H9 (cell line): ENCODE measurements at regions not wholly inside any gene's neighbourhood (a gene's known extent, or its start where the extent isn't known, plus 50 kb on each side); places are given as distances from the start of the nearest gene placed in this dataset.
"Not testable (repeated sequence)": the region's sequence is repeated elsewhere in the genome, so short reads cannot be mapped to it uniquely, and the experiment has no call there.

Source experiments
- DNase-seq: peaks from one replicate; pipeline ENCODE4 v3.0.0-alpha.2; 2017
- H2AFZ ChIP-seq: one replicate; pipeline ENCODE4 v1.6.1; 2013; ENCODE audit warnings: mild to moderate bottlenecking, low read length, control low read depth, moderate library complexity
- H2AK5ac ChIP-seq: 2 replicates; pipeline ENCODE4 v1.6.1; 2013; ENCODE audit warnings: low read length, control low read depth, mixed read lengths; ENCODE audit not compliant: insufficient read length
- H2BK120ac ChIP-seq: one replicate; pipeline ENCODE4 v1.6.1; 2013; ENCODE audit warnings: low read depth, mild to moderate bottlenecking, low read length, control low read depth, inconsistent platforms; ENCODE audit not compliant: poor library complexity, severe bottlenecking
- H2BK12ac ChIP-seq: 2 replicates; pipeline ENCODE4 v1.6.1; 2013; ENCODE audit warnings: low read length, control low read depth, mixed read lengths, low read depth; ENCODE audit not compliant: insufficient read length
- H2BK15ac ChIP-seq: 2 replicates; pipeline ENCODE4 v1.6.1; 2013; ENCODE audit warnings: low read depth, low read length, control low read depth
- H2BK20ac ChIP-seq: one replicate; pipeline ENCODE4 v1.6.1; 2013; ENCODE audit warnings: low read depth, mild to moderate bottlenecking, low read length, control low read depth, inconsistent platforms; ENCODE audit not compliant: poor library complexity, severe bottlenecking
- H2BK5ac ChIP-seq: 2 replicates; pipeline ENCODE4 v1.6.1; 2013; ENCODE audit warnings: low read length, control low read depth, mixed read lengths; ENCODE audit not compliant: insufficient read length
- H3K14ac ChIP-seq: 2 replicates; pipeline ENCODE4 v1.6.1; 2013; ENCODE audit warnings: low read length, control low read depth; ENCODE audit not compliant: insufficient read depth
- H3K18ac ChIP-seq: 2 replicates; pipeline ENCODE4 v1.6.1; 2013; ENCODE audit warnings: low read depth, mild to moderate bottlenecking, mixed read lengths, low read length, control low read depth; ENCODE audit not compliant: insufficient read length
- H3K23ac ChIP-seq: 2 replicates; pipeline ENCODE4 v1.6.1; 2013; ENCODE audit warnings: low read length, control low read depth, mixed read lengths, low read depth; ENCODE audit not compliant: insufficient read length
- H3K23me2 ChIP-seq: 2 replicates; pipeline ENCODE4 v1.6.1; 2013; ENCODE audit warnings: low read depth, mild to moderate bottlenecking, mixed read lengths, low read length, control low read depth; ENCODE audit not compliant: insufficient read length, poor library complexity, severe bottlenecking
- H3K27ac ChIP-seq: 2 replicates; pipeline ENCODE4 v1.5.1; 2013; ENCODE audit warnings: low read length, control low read depth, mixed read lengths, low read depth; ENCODE audit not compliant: insufficient read length
- H3K27me3 ChIP-seq: 2 replicates; pipeline ENCODE4 v1.6.1; 2013; ENCODE audit warnings: low read length, control low read depth, inconsistent platforms; ENCODE audit not compliant: insufficient read depth
- H3K4ac ChIP-seq: 2 replicates; pipeline ENCODE4 v1.6.1; 2013; ENCODE audit warnings: low read depth, mild to moderate bottlenecking, control low read depth, inconsistent platforms, low read length, moderate library complexity
- H3K4me1 ChIP-seq: 2 replicates; pipeline ENCODE4 v1.6.1; 2013; ENCODE audit warnings: low read length, control low read depth, inconsistent platforms; ENCODE audit not compliant: insufficient read depth
- H3K4me2 ChIP-seq: 2 replicates; pipeline ENCODE4 v1.6.1; 2013; ENCODE audit warnings: low read length, control low read depth, mixed read lengths; ENCODE audit not compliant: insufficient read length, insufficient read depth
- H3K56ac ChIP-seq: 2 replicates; pipeline ENCODE4 v1.6.1; 2013; ENCODE audit warnings: low read depth, mild to moderate bottlenecking, mixed read lengths, low read length, control low read depth; ENCODE audit not compliant: insufficient read length
- H3K79me1 ChIP-seq: 2 replicates; pipeline ENCODE4 v1.6.1; 2013; ENCODE audit warnings: low read depth, mild to moderate bottlenecking, moderate library complexity, low read length, control low read depth, inconsistent platforms; ENCODE audit not compliant: insufficient read depth, poor library complexity, severe bottlenecking
- H3K79me2 ChIP-seq: 2 replicates; pipeline ENCODE4 v1.6.1; 2013; ENCODE audit warnings: low read length, control low read depth, inconsistent platforms; ENCODE audit not compliant: insufficient read depth
- H3K9ac ChIP-seq: 2 replicates; pipeline ENCODE4 v1.6.1; 2013; ENCODE audit warnings: low read length, control low read depth, mixed read lengths; ENCODE audit not compliant: insufficient read length; ENCODE audit errors: extremely low read depth
- H3K9me3 ChIP-seq: one replicate; pipeline ENCODE4 v1.6.1; 2013; ENCODE audit warnings: low read depth, low read length, inconsistent platforms; ENCODE audit not compliant: control insufficient read depth
- H3T11ph ChIP-seq: one replicate; pipeline ENCODE4 v1.6.1; 2013; ENCODE audit warnings: mild to moderate bottlenecking, low read length, control low read depth, inconsistent platforms
- H4K20me1 ChIP-seq: one replicate; pipeline ENCODE4 v1.6.1; 2013; ENCODE audit not compliant: control insufficient read depth, insufficient read length, insufficient read depth
- H4K5ac ChIP-seq: 2 replicates; pipeline ENCODE4 v1.6.1; 2013; ENCODE audit warnings: low read depth, mild to moderate bottlenecking, mixed read lengths, low read length, control low read depth; ENCODE audit not compliant: insufficient read length
- H4K8ac ChIP-seq: replicated peaks from 2 replicates; pipeline ENCODE4 v1.6.1; 2013; ENCODE audit warnings: low read length, control low read depth, mixed read lengths, low read depth; ENCODE audit not compliant: insufficient read length
- H4K91ac ChIP-seq: 2 replicates; pipeline ENCODE4 v1.6.1; 2013; ENCODE audit warnings: low read depth, mild to moderate bottlenecking, moderate library complexity, mixed read lengths, low read length, control low read depth; ENCODE audit not compliant: insufficient read length
- H3K27ac Mint-ChIP-seq, 3 experiments: 2 replicates in 2 of 3; 3 replicates in 1 of 3; pipeline ENCODE4 v1.8.0; 2020 to 2021; ENCODE audit warnings: mixed read lengths in 3 of 3, mild to moderate bottlenecking in 1 of 3, moderate library complexity in 1 of 3
- H3K27me3 Mint-ChIP-seq: 2 replicates; pipeline ENCODE4 v1.8.0; 2021; ENCODE audit warnings: low read depth, mild to moderate bottlenecking, moderate library complexity, mixed read lengths
- H3K36me3 Mint-ChIP-seq, 3 experiments: 2 replicates in 2 of 3; 3 replicates in 1 of 3; pipeline ENCODE4 v1.8.0; 2020 to 2021; ENCODE audit warnings: low read depth in 3 of 3, mixed read lengths in 3 of 3; ENCODE audit not compliant: insufficient read depth in 1 of 3
- H3K4me1 Mint-ChIP-seq, 2 experiments: 2 replicates each; pipeline ENCODE4 v1.8.0; 2020; ENCODE audit warnings: mixed read lengths in 2 of 2
- H3K4me3 Mint-ChIP-seq, 2 experiments: 2 replicates in 1 of 2; 3 replicates in 1 of 2; pipeline ENCODE4 v1.8.0; 2020 to 2021; ENCODE audit warnings: mild to moderate bottlenecking in 2 of 2, mixed read lengths in 2 of 2, moderate library complexity in 1 of 2
- H3K9me3 Mint-ChIP-seq, 2 experiments: 2 replicates in 1 of 2; 3 replicates in 1 of 2; pipeline ENCODE4 v1.8.0; 2020; ENCODE audit warnings: mild to moderate bottlenecking in 2 of 2, mixed read lengths in 2 of 2, moderate library complexity in 1 of 2
- WGBS: extraction: QIAGEN DNeasy Blood & Tissue Kit; methylation state at CpG from one replicate; pipeline ENCODE4 v1.1.7; 2013; ENCODE audit warnings: missing lambda C conversion rate, low lambda C conversion rate, mixed read lengths; ENCODE audit not compliant: insufficient read length; ENCODE audit errors: extremely low coverage; 5-methylcytosine and 5-hydroxymethylcytosine counted together
- TF ChIP-seq, protein P1 (sequence below): fragments of 200-600 bp; sonication (generic); conservative IDR thresholded peaks from 3 replicates; pipeline ENCODE4 v1.8.0; 2021; ENCODE audit warnings: antibody characterized with exemption, mild to moderate bottlenecking

DNA sequence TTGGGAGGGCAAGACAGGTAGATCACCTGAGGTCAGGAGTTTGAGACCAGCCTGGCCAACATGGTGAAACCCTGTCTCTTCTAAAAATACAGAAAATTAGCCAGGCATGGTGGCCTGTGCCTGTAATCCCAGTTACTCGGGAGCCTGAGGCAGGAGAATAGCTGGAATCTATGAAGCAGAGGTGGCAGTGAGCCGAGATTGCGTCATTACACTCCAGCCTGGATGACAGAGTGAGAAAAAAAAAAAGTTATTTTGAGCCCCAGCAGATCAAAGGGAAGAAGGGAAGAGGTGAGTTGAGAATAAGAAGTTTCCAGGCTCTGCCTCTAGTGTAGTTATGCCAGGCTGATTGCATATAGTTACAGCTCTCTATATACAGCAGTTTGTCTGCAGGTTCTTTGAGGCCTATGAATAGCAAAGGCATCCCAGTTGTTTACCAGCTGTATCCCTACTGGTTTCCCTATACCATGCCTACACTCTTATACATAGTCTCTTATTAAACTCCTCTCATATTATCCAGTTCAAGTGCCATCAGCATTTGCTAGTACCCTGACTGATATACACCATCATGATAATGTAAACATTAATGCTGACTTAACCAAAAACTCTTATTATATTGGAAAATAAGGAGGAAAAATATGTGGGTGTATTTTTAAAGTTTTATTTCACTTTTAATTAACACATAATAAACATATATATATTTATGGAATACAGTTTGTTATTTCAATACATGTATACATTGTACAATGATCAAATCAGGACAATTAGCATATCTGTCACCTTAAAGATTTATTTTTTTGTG, 823.6 kb upstream of the ADGRB3 start:
- Histone ChIP-seq H2AFZ (no peak overlapping the region), H4K91ac (no peak overlapping the region), H3K79me2 (no peaks in the 10 kb centered on the region), H2BK12ac (no peak overlapping the region), H3K23me2 (no peaks in the 10 kb centered on the region), H3K27ac (no peak overlapping the region), H3K18ac (no peak overlapping the region), H3K4me2 (no peak overlapping the region), H3K4me1 (no peaks in the 10 kb centered on the region), H3K14ac (no peak overlapping the region), H3K9ac (no peak overlapping the region), H3K4ac (no peak overlapping the region), H4K5ac (no peak overlapping the region), H4K20me1 (no peaks in the 10 kb centered on the region), H3K27me3 (no peaks in the 10 kb centered on the region), H2BK20ac (no peak overlapping the region), H3K23ac (no peak overlapping the region), H2AK5ac (no peak overlapping the region), H3K79me1 (no peaks in the 10 kb centered on the region), H3T11ph (no peak overlapping the region), H2BK5ac (no peak overlapping the region), H2BK15ac (no peak overlapping the region), H3K56ac (no peak overlapping the region), H2BK120ac (no peak overlapping the region), H3K9me3 (no peaks in the 10 kb centered on the region), H4K8ac (no peak overlapping the region)
- Mint-ChIP-seq H3K27ac (no peak overlapping the region), H3K9me3 (peaks cover 35 to 37% of the 10 kb centered on the region in 2 experiments), H3K36me3 (peaks cover 15 to 42% (median 22%) of the 10 kb centered on the region in 3 experiments), H3K4me1 (no peaks in the 10 kb centered on the region), H3K27me3 (no peaks in the 10 kb centered on the region), H3K4me3 (no peak overlapping the region)
- no CpG with 5 or more reads among the region's 3 CpGs for WGBS
- no peak for DNase-seq
- TF ChIP-seq, protein P1, sequence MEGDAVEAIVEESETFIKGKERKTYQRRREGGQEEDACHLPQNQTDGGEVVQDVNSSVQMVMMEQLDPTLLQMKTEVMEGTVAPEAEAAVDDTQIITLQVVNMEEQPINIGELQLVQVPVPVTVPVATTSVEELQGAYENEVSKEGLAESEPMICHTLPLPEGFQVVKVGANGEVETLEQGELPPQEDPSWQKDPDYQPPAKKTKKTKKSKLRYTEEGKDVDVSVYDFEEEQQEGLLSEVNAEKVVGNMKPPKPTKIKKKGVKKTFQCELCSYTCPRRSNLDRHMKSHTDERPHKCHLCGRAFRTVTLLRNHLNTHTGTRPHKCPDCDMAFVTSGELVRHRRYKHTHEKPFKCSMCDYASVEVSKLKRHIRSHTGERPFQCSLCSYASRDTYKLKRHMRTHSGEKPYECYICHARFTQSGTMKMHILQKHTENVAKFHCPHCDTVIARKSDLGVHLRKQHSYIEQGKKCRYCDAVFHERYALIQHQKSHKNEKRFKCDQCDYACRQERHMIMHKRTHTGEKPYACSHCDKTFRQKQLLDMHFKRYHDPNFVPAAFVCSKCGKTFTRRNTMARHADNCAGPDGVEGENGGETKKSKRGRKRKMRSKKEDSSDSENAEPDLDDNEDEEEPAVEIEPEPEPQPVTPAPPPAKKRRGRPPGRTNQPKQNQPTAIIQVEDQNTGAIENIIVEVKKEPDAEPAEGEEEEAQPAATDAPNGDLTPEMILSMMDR: no peak

DNA sequence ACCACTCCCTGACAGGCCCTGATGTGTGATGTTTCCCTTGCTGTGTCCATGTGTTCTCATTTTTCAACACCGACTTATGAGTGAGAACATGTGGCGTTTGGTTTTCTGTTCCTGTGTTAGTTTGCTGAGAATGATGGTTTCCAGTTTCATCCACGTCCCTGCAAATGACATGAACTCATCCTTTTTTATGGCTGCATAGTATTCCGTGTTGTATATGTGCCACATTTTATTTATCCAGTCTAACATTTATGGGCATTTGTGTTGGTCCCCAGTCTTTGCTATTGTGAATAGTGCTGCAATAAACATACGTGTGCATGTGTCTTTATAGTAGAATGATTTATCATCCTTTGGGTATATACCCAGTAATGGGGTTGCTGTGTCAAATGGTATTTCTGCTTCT, 830.3 kb upstream of the ADGRB3 start:
- H3T11ph ChIP-seq, DNase-seq, H3K4me3 Mint-ChIP-seq, H3K4ac ChIP-seq, H3K36me3 Mint-ChIP-seq, H3K56ac ChIP-seq, H3K4me1 ChIP-seq, H2BK5ac ChIP-seq, H3K18ac ChIP-seq, H3K23ac ChIP-seq, H3K9me3 Mint-ChIP-seq, H3K79me2 ChIP-seq, H3K79me1 ChIP-seq, H3K9me3 ChIP-seq, H4K91ac ChIP-seq, H2AFZ ChIP-seq, H3K27ac ChIP-seq, H4K20me1 ChIP-seq, H2BK15ac ChIP-seq, H3K4me2 ChIP-seq, H2BK120ac ChIP-seq, H3K27me3 Mint-ChIP-seq, H4K5ac ChIP-seq, H3K14ac ChIP-seq, H3K9ac ChIP-seq, H4K8ac ChIP-seq, H3K4me1 Mint-ChIP-seq, H2BK20ac ChIP-seq, H3K27me3 ChIP-seq, H2AK5ac ChIP-seq, H3K27ac Mint-ChIP-seq, H3K23me2 ChIP-seq, H2BK12ac ChIP-seq: not testable (repeated sequence)
- WGBS: no CpG with 5 or more reads among the region's 5 CpGs
